B cell (primary cell): ENCODE measurements at regions not wholly inside any gene's neighbourhood (a gene's known extent, or its start where the extent isn't known, plus 50 kb on each side); places are given as distances from the start of the nearest gene placed in this dataset.
"Not testable (repeated sequence)": the region's sequence is repeated elsewhere in the genome, so short reads cannot be mapped to it uniquely, and the experiment has no call there.

Experiments used
- CTCF ChIP-seq: fragments of 200-600 bp; IDR thresholded peaks from one replicate; pipeline ENCODE4 v1.8.0; 2022; ENCODE audit warnings: antibody characterized with exemption, mild to moderate bottlenecking
- EZH2 ChIP-seq: IDR thresholded peaks from 2 replicates; pipeline ENCODE4 v1.6.1; 2012; ENCODE audit warnings: borderline replicate concordance, low read depth, mild to moderate bottlenecking, moderate library complexity, low read length; ENCODE audit not compliant: insufficient read depth, poor library complexity, severe bottlenecking

- not testable (repeated sequence) for TF ChIP-seq CTCF, EZH2
Measured at GRCh38 chr7:113017144-113017857, 69.3 kb downstream of the GPR85 start.
